Hepatocyte (in vitro differentiated cells): ENCODE measurements at regions not wholly inside any gene's neighbourhood (a gene's known extent, or its start where the extent isn't known, plus 50 kb on each side); places are given as distances from the start of the nearest gene placed in this dataset.

ENCODE experiments used
- DNase-seq: peaks from one replicate; pipeline ENCODE4 v3.0.0-alpha.2; 2016; ENCODE audit warnings: low spot score
- H2AFZ ChIP-seq: fragments of 200-600 bp; sonication (generic); 2 replicates; pipeline ENCODE4 v1.6.0; 2016; ENCODE audit warnings: antibody characterized with exemption, mild to moderate bottlenecking
- H3K27ac ChIP-seq: fragments of 200-600 bp; sonication (generic); 2 replicates; pipeline ENCODE4 v1.5.1; 2016; ENCODE audit warnings: mild to moderate bottlenecking
- H3K27me3 ChIP-seq: fragments of 200-600 bp; sonication (generic); 2 replicates; pipeline ENCODE4 v1.6.1; 2016
- H3K36me3 ChIP-seq: fragments of 200-600 bp; sonication (generic); replicated peaks from 2 replicates; pipeline ENCODE4 v1.5.1; 2016; ENCODE audit warnings: low read depth; ENCODE audit not compliant: insufficient read depth
- H3K4me1 ChIP-seq: fragments of 200-600 bp; sonication (generic); 2 replicates; pipeline ENCODE4 v1.5.1; 2016; ENCODE audit warnings: mild to moderate bottlenecking, moderate library complexity; ENCODE audit not compliant: insufficient read depth
- H3K4me2 ChIP-seq: fragments of 200-600 bp; sonication (generic); 2 replicates; pipeline ENCODE4 v1.6.0; 2016
- H3K4me3 ChIP-seq: fragments of 200-600 bp; sonication (generic); 2 replicates; pipeline ENCODE4 v1.5.1; 2016; ENCODE audit warnings: mild to moderate bottlenecking
- H3K79me2 ChIP-seq: fragments of 200-600 bp; sonication (generic); 2 replicates; pipeline ENCODE4 v1.6.0; 2017; ENCODE audit warnings: mild to moderate bottlenecking
- H3K9me2 ChIP-seq: fragments of 200-600 bp; sonication (generic); replicated peaks from 2 replicates; pipeline ENCODE4 v1.6.0; 2017; ENCODE audit warnings: mild to moderate bottlenecking; ENCODE audit not compliant: insufficient read depth
- H3K9me3 ChIP-seq: fragments of 200-600 bp; sonication (generic); 2 replicates; pipeline ENCODE4 v1.5.1; 2016; ENCODE audit warnings: low read depth, mild to moderate bottlenecking
- H4K20me1 ChIP-seq: fragments of 200-600 bp; sonication (generic); 2 replicates; pipeline ENCODE4 v1.6.0; 2016; ENCODE audit warnings: mild to moderate bottlenecking; ENCODE audit not compliant: insufficient read depth, poor library complexity, severe bottlenecking
- EZH2 ChIP-seq: fragments of 200-600 bp; sonication (generic); IDR thresholded peaks from 2 replicates; pipeline ENCODE4 v1.6.1; 2016; ENCODE audit warnings: antibody characterized with exemption, mild to moderate bottlenecking, borderline replicate concordance
- EZH2phosphoT487 ChIP-seq: fragments of 200-600 bp; sonication (generic); IDR thresholded peaks from one replicate; pipeline ENCODE4 v1.6.1; 2018; ENCODE audit warnings: antibody characterized with exemption, mild to moderate bottlenecking, low read depth, moderate library complexity; ENCODE audit not compliant: unreplicated experiment, severe bottlenecking
- WGBS: methylation state at CpG from one replicate; pipeline ENCODE4 v1.1.6; 2016; ENCODE audit warnings: low lambda C conversion rate; ENCODE audit errors: missing lambda C conversion rate; 5-methylcytosine and 5-hydroxymethylcytosine counted together
- TF ChIP-seq, protein P1 (sequence below): fragments of 200-600 bp; sonication (generic); IDR thresholded peaks from 2 replicates; pipeline ENCODE4 v1.5.1; 2016; ENCODE audit warnings: antibody characterized with exemption, mild to moderate bottlenecking; ENCODE audit not compliant: poor library complexity

GRCh38 chr7:53292341-53292740 lies 256.9 kb downstream of the POM121L12 start:
- Histone ChIP-seq H2AFZ (no peak overlapping the region), H3K79me2 (no peaks in the 10 kb centered on the region), H3K27me3 (no peaks in the 10 kb centered on the region), H3K4me3 (no peak overlapping the region), H3K4me1 (no peaks in the 10 kb centered on the region), H3K9me3 (no peaks in the 10 kb centered on the region), H3K27ac (no peak overlapping the region), H3K9me2 (no peaks in the 10 kb centered on the region), H3K4me2 (no peak overlapping the region), H4K20me1 (no peaks in the 10 kb centered on the region), H3K36me3 (no peaks in the 10 kb centered on the region)
- WGBS = 60% methylated on average over 4 of the region's 4 CpGs
- TF ChIP-seq, protein P1, sequence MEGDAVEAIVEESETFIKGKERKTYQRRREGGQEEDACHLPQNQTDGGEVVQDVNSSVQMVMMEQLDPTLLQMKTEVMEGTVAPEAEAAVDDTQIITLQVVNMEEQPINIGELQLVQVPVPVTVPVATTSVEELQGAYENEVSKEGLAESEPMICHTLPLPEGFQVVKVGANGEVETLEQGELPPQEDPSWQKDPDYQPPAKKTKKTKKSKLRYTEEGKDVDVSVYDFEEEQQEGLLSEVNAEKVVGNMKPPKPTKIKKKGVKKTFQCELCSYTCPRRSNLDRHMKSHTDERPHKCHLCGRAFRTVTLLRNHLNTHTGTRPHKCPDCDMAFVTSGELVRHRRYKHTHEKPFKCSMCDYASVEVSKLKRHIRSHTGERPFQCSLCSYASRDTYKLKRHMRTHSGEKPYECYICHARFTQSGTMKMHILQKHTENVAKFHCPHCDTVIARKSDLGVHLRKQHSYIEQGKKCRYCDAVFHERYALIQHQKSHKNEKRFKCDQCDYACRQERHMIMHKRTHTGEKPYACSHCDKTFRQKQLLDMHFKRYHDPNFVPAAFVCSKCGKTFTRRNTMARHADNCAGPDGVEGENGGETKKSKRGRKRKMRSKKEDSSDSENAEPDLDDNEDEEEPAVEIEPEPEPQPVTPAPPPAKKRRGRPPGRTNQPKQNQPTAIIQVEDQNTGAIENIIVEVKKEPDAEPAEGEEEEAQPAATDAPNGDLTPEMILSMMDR = no peak
- TF ChIP-seq EZH2phosphoT487 = no peak
- TF ChIP-seq EZH2 = no peak
- DNase-seq = no peak

GRCh38 chr7:53302496-53303246 lies 267.2 kb downstream of the POM121L12 start:
- WGBS = 72% methylated on average over 4 of the region's 4 CpGs
- H3K27me3 ChIP-seq = no peaks in the 10 kb centered on the region
- no peaks in the 10 kb centered on the region for H3K4me1 ChIP-seq
- no peaks in the 10 kb centered on the region for H3K9me2 ChIP-seq
- H3K4me3 ChIP-seq = no peak overlapping the region
- no peaks in the 10 kb centered on the region for H3K79me2 ChIP-seq
- no peaks in the 10 kb centered on the region for H3K36me3 ChIP-seq
- no peak overlapping the region for H3K27ac ChIP-seq
- H3K4me2 ChIP-seq = no peak overlapping the region
- TF ChIP-seq EZH2 = no peak
- no peak for TF ChIP-seq EZH2phosphoT487
- TF ChIP-seq, protein P1 = no peak
- H3K9me3 ChIP-seq = no peaks in the 10 kb centered on the region
- H4K20me1 ChIP-seq = no peaks in the 10 kb centered on the region
- no peak for DNase-seq
- no peak overlapping the region for H2AFZ ChIP-seq

DNA sequence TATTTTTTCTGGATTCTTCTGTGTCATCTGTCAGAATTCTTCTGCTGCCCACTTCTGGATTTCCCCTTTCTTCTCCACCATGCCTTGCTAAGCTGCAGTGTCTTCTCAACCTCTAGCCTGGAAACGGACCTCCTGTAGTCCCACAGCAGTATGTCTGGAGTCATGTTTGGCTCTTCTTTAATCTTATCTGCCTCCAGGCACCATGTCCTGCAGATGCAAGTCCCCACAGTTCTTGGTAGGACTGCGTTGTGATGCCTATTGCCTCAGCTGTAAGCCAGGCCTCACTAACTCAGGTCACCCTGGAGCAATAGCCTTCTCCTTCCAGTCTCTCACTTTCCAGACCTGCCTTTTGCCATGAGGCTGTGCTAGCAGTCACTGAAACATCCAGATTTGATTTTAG lies 268.3 kb downstream of the POM121L12 start:
- WGBS = 72% methylated on average over 2 of the region's 2 CpGs
- Histone ChIP-seq H3K4me3 (no peak overlapping the region), H2AFZ (no peak overlapping the region), H3K4me1 (no peaks in the 10 kb centered on the region), H3K9me2 (no peaks in the 10 kb centered on the region), H3K9me3 (no peaks in the 10 kb centered on the region), H3K27ac (no peak overlapping the region), H3K27me3 (no peaks in the 10 kb centered on the region), H4K20me1 (no peaks in the 10 kb centered on the region), H3K4me2 (no peak overlapping the region), H3K79me2 (no peaks in the 10 kb centered on the region), H3K36me3 (no peaks in the 10 kb centered on the region)
- no peak for DNase-seq
- TF ChIP-seq, protein P1 = no peak
- TF ChIP-seq EZH2 (no peak), EZH2phosphoT487 (no peak)
